GM20000 (cell line): ENCODE measurements at regions not wholly inside any gene's neighbourhood (a gene's known extent, or its start where the extent isn't known, plus 50 kb on each side); places are given as distances from the start of the nearest gene placed in this dataset.
A peak's percentile ranks its signal among the peaks of the same experiment; 100 is the strongest.

Experiments used
- DNase-seq: peaks from one replicate; pipeline ENCODE4 v3.0.0; 2012; ENCODE audit warnings: low spot score
- CTCF ChIP-seq: IDR thresholded peaks from 2 replicates; pipeline ENCODE4 v1.5.1; 2012; ENCODE audit warnings: mild to moderate bottlenecking, control low read depth; ENCODE audit errors: extremely low read depth, missing control alignments

GRCh38 chr2:196260546-196260945, 89.2 kb upstream of the STK17B start:
- TF ChIP-seq CTCF = no peak
- DNase-seq = no peak

- DNase-seq = no peak
- TF ChIP-seq CTCF = no peak
These were observed 91.2 kb upstream of the STK17B start for GRCh38 chr2:196262606-196263005.

- DNase-seq = peak; percentile 45
- no peak for TF ChIP-seq CTCF
These were observed 91.9 kb upstream of the STK17B start for GRCh38 chr2:196263181-196263747.

- no peak for TF ChIP-seq CTCF
- DNase-seq = no peak
These were observed 95.0 kb upstream of the STK17B start for GRCh38 chr2:196266351-196266750.

- no peak for DNase-seq
- TF ChIP-seq CTCF = no peak
These were observed 95.5 kb upstream of the STK17B start for GRCh38 chr2:196266855-196267254.

GRCh38 chr2:196268025-196268424, 96.6 kb upstream of the STK17B start:
- DNase-seq = no peak
- no peak for TF ChIP-seq CTCF

- no peak for TF ChIP-seq CTCF
- no peak for DNase-seq
These were observed 97.4 kb upstream of the STK17B start for GRCh38 chr2:196268538-196269338.
